ENCODE measurements at regions not wholly inside any gene's neighbourhood (a gene's known extent, or its start where the extent isn't known, plus 50 kb on each side); places are given as distances from the start of the nearest gene placed in this dataset.
A peak's percentile ranks its signal among the peaks of the same experiment; 100 is the strongest.
"Not testable (repeated sequence)": the region's sequence is repeated elsewhere in the genome, so short reads cannot be mapped to it uniquely, and the experiment has no call there.

DNA sequence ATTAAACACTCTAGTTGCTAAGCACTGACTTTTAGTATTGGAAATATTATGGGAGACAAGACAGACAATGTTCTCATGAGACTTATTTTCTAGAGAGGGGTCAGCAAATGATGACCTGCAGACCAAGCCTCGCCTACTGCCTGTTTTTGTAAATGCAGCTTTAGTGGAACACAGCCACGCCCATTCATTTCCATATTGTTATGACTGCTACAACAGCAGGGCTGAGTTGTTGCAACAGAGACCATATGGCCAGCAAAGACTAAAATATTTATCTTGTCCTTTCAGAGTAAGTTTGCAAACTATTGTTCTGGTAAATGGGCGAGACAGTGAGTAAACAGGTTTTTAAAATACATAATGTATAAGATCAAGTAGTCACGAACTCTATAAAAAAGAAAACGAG lies 570.2 kb downstream of the NTRK3 start:
- DNase-seq (ENCODE audit: insufficient read length, low spot score): no peak
- no peak for FAIRE-seq

- no peak for FAIRE-seq
- no peak for DNase-seq (ENCODE audit: insufficient read length, low spot score)
These were observed 574.0 kb downstream of the NTRK3 start for GRCh38 chr15:87682527-87682926.

DNA sequence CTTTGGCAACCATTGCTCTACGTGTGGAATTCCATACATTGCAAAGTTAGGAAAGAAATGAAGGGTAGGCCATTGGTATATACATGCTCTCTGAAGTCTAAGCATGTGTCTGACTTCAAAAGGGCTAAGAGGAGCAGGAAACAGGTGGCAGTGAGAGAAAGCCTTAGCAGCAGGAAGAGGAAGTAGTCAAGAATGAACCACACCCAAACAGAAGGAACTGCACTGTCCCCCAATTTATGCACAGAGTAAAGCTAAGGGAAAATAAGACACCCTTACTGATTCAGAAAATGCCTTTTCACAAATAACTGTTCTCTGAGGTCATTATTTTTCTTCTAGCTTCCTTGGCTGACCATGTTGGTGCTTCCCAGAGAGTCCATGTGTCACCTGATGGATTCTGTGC lies 575.4 kb downstream of the NTRK3 start:
- DNase-seq (ENCODE audit: insufficient read length, low spot score): no peak

DNA sequence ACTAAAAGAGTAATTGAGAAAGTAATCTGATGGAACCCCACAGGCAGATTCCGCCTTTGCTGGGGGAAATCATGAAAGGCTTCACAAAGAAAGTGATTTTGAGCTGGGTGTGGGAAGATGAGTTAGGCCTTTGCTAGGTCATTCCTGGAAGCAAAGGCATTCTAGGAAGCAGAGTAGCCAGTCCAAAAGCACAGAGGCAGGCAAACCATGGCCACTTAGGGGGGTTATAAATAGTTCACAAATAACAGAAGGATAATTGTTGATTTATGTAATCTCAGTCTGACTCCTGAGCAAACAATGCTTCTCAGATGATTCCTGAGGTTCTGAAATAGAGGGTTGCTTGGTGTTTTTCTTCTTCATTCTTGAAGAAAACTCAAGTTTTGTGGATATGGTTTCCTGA lies 576.3 kb downstream of the NTRK3 start:
- FAIRE-seq: no peak
- DNase-seq (ENCODE audit: insufficient read length, low spot score): no peak

More for the DNA sequence above, 575.4 kb downstream of the NTRK3 start:
- no peak for FAIRE-seq

- no peak for DNase-seq (ENCODE audit: insufficient read length, low spot score)
- FAIRE-seq: no peak
These were observed 581.3 kb downstream of the NTRK3 start for GRCh38 chr15:87675271-87675670.

DNA sequence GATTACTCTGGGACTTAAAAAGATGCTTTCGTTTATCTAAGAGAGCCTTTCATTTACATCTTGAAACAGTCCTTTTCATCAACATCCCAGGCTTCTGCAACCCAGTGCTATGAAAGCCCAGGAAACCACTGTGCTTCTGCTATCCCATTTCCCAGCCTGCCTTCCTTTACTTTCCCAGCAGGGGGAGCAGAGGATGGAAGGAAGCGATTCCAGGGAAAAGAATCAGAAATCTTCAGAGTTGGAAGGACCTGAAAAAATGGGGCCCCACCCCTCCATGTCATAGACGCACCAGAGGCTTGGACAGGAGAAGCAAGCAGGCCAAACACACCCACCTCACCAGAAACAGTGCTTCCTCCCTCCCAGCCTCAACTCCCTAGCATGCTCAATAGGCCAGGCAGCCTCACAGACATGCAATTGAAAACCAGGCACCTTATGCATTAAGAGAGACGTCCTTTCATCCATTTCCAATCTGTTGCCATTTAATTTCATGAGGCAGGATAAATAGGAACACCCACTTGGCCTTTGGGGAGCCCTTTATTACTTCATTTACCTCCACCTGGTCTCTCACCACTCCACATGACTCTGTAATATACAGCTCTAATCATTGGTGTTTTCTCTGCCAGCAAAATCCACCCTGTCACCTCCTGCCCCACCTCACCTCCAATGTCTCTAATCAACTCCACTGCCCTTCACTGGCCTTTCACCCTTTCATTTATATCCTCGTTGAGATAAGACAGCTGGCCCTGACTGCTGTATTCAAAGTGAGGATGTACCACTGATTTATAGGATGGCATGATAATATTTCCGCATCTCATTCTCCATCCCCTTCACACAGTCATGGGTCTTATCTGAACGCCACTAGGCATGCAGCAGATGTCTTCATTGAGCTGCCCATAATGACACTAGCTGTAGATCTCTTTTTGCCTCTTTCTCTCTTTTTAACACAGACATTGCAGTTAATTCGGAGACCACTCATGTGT lies 583.9 kb downstream of the NTRK3 start:
- FAIRE-seq: no peak

DNA sequence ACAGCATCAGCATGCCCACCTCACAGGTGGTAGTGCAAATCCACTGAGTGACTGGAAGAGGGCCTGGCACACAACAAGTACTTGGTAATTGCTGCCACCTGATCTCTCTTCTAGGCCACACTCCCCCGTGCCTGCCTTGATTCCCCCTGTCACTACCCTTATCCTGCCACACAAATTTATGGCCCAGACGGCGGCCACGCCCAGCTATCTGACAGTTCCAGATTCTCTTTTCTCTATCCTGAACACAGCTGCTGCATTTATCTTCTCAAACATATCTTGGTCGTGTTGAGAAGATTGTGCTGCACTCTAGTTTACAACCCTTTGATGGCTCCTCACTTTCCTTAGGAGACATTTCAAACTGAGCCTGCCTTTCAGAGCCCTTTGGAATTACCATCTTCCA lies 585.2 kb downstream of the NTRK3 start:
- no peak for FAIRE-seq
- no peak for DNase-seq (ENCODE audit: insufficient read length, low spot score)

More for the DNA sequence above, 583.9 kb downstream of the NTRK3 start:
- DNase-seq (ENCODE audit: insufficient read length, low spot score): peak; percentile 27

GRCh38 chr15:87669846-87670245 lies 586.7 kb downstream of the NTRK3 start:
- FAIRE-seq: no peak
- no peak for DNase-seq (ENCODE audit: insufficient read length, low spot score)

DNA sequence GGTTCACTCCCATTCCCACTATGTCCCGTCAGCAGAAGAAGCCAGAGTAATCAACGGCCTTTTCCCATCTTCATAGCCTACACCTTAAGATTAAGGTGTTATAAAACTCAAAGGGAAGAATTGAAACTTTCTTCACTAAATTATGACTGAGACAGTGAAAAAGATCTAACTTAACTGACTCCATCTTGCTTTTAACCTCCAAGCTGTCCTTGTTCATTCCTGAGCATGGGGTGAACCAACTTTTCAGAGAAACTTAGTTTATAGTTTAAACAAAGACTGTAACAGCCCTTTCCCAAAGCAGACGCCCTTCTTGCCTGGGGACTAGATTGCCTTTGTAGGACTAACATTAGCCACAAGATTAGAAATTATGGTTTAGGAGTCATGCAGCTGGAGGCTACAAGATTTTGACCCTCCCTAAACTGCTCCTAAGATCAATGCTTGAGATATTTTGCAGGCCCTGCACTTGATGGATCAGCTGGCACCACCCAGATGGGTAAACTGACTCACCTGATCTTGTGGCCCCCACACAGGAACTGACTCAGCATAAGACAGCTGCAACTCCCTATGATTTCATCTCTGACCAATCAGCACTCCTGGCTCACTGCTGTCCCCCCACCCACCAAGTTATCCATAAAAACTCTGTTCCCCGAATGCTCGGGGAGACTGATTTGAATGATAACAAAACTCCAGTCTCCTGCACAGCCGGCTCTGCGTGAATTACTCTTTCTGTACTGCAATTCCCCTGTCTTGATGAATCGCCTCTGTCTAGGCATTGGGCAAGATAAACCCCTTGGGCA lies 587.6 kb downstream of the NTRK3 start:
- FAIRE-seq; DNase-seq (ENCODE audit: insufficient read length, low spot score): not testable (repeated sequence)

DNA sequence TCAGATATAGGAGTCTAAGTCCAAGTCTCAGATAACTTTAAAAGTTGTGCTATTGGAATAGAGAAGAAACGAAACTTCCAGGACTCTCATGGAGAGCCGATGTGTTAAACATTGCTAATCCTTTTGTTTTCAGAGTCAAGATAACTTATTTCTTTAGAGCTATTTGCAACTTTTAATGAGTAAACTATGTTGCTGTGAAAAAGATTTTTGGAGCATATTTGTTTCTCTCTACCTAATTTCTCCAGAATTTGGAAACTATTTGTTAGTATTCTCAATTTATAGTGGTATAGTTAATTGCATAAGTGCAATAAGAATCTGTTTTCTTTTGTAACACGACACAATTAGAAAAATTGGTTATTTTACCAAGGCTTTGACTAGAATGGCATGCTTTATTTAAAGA lies 588.9 kb downstream of the NTRK3 start:
- DNase-seq (ENCODE audit: insufficient read length, low spot score) (no peak), FAIRE-seq (no peak)

- no peak for DNase-seq (ENCODE audit: insufficient read length, low spot score)
- no peak for FAIRE-seq
These were observed 594.0 kb downstream of the NTRK3 start for GRCh38 chr15:87662575-87662974.

GRCh38 chr15:87661454-87662355 lies 594.8 kb downstream of the NTRK3 start:
- FAIRE-seq (no peak), DNase-seq (ENCODE audit: insufficient read length, low spot score) (no peak)

- FAIRE-seq (no peak), DNase-seq (ENCODE audit: insufficient read length, low spot score) (no peak)
These were observed 596.0 kb downstream of the NTRK3 start for GRCh38 chr15:87660251-87661129.

DNA sequence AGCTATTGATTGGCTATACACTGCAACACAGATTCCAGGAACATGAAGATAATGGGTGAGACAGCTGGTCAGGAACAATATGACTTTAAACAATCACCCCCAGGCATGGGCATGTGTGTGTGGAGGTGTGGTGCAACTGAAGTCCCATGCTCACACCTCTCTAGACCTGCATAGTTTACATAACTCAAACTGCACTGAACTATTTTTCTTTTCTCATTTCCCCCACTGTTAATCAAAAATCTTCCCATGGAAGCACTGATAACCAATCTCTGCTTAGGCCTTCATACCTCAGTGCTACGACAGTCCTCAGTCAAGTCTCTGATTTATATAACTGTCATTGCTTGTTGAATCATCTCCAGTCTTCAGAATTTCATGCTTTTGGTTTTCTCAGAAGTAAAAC lies 600.2 kb downstream of the NTRK3 start:
- no peak for FAIRE-seq

DNA sequence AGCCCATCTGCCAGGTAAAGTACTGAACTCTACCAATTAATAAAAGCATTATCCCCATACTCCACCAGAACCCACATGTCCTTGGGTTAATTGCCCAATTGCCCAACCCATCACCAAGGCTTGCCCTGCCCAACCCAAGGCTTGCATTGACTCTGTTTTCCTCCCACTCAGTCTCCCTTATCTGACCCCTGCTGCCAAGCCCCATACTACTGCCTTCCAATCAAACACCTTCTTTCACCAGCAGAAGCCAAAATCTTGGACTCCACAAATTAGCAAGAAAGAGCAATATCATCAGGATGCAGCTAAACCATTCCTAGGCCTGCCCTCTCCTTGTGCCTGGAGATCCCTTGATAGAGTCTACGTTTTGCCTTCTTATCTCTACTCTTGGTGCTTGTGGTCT lies 602.9 kb downstream of the NTRK3 start:
- FAIRE-seq (no peak), DNase-seq (ENCODE audit: insufficient read length, low spot score) (no peak)

More for the DNA sequence above, 600.2 kb downstream of the NTRK3 start:
- no peak for DNase-seq (ENCODE audit: insufficient read length, low spot score)

GRCh38 chr15:87649175-87649574 lies 607.4 kb downstream of the NTRK3 start:
- DNase-seq (ENCODE audit: insufficient read length, low spot score) (no peak), FAIRE-seq (no peak)

- DNase-seq (ENCODE audit: insufficient read length, low spot score): no peak
- no peak for FAIRE-seq
These were observed 608.3 kb downstream of the NTRK3 start for GRCh38 chr15:87648278-87648677.

DNA sequence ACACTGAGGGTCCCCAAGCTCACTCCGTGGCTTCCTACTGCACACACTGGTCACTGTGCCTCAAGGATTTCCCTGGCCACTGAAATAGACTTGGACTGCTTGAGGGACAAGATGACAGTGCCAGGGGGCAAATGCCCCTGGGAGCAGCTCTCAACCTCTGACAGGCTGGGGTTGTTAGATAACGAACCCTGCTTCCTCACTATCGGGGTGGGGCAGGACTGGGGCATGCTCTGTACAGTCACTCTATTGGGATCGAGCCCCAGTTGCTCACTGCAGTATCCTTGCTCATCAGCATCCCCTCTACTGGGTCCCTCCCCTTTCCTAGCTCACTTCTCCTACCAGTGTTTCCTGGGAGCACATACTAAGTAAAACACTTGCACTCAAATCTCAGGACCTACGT lies 610.8 kb downstream of the NTRK3 start:
- FAIRE-seq: no peak
- no peak for DNase-seq (ENCODE audit: insufficient read length, low spot score)

DNA sequence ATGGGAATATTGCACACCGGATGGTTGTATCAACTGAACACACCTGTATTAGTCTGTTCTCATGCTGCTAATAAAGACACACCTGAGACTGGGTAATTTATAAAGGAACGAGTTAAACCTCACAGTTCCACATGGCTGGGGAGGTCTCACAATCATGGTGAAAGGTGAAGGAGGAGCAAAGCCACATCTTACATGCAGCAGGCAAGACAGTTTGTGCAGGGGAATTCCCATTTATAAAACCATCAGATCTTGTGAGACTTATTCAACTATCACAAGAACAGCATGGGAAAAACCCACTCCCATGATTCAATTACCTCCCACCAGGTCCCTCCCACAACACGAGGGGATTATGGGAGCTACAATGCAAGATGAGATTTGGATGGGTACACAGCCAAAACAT lies 613.5 kb downstream of the NTRK3 start:
- FAIRE-seq; DNase-seq (ENCODE audit: insufficient read length, low spot score): not testable (repeated sequence)
